Caco-2 (cell line): ENCODE measurements at regions not wholly inside any gene's neighbourhood (a gene's known extent, or its start where the extent isn't known, plus 50 kb on each side); places are given as distances from the start of the nearest gene placed in this dataset.

Source experiments
- BruUV-seq: library from RNA; stranded (reverse); fragments of 400-500 nt; replicated peaks from 2 replicates; lab custom pipeline; 2021; lab: Mats Ljungman, UMichigan
- CTCF ChIA-PET: fragments of 300-600 bp; sonication (Branson Sonifier 250); formaldehyde crosslinking; loops from one replicate; lab custom pipeline; 2022; ENCODE audit warnings: antibody characterized with exemption; lab: Charles Lee
- POLR2A ChIA-PET: fragments of 300-600 bp; sonication (Branson Sonifier 250); formaldehyde crosslinking; loops from one replicate; lab custom pipeline; 2022; ENCODE audit warnings: antibody characterized with exemption; lab: Charles Lee
- DNase-seq, 2 experiments: peaks; one replicate each; pipeline versions ENCODE4 v3.0.0 to v3.0.0-alpha.2; 2020 to 2022
- H3K27me3 ChIP-seq: replicated peaks from 2 replicates; pipeline ENCODE4 v1.6.0; 2011; ENCODE audit warnings: low read length; ENCODE audit not compliant: control insufficient read depth, insufficient read depth
- H3K36me3 ChIP-seq: 2 replicates; pipeline ENCODE4 v1.5.1; 2011; ENCODE audit warnings: low read length; ENCODE audit not compliant: control insufficient read depth, insufficient read depth
- H3K4me1 ChIP-seq: fragments of 250-450 bp; sonication (Bioruptor Pico); 2 replicates; pipeline ENCODE4 v1.5.1; 2020; ENCODE audit warnings: mild to moderate bottlenecking
- H3K4me3 ChIP-seq: 2 replicates; pipeline ENCODE4 v1.5.1; 2011; ENCODE audit warnings: low read depth, mild to moderate bottlenecking, control low read depth, low read length
- H3K9me3 ChIP-seq: fragments of 250-450 bp; sonication (Bioruptor Pico); 2 replicates; pipeline ENCODE4 v1.5.1; 2020; ENCODE audit warnings: mild to moderate bottlenecking, moderate library complexity
- H3K27ac Mint-ChIP-seq: one replicate; pipeline ENCODE4 v1.8.0; 2022; ENCODE audit warnings: mixed read lengths; ENCODE audit not compliant: unreplicated experiment
- H3K27me3 Mint-ChIP-seq: one replicate; pipeline ENCODE4 v1.8.0; 2022; ENCODE audit warnings: mixed read lengths; ENCODE audit not compliant: insufficient read depth, unreplicated experiment
- H3K36me3 Mint-ChIP-seq: one replicate; pipeline ENCODE4 v1.8.0; 2022; ENCODE audit warnings: mild to moderate bottlenecking, mixed read lengths; ENCODE audit not compliant: insufficient read depth, unreplicated experiment
- H3K4me1 Mint-ChIP-seq: one replicate; pipeline ENCODE4 v1.8.0; 2022; ENCODE audit warnings: low read depth, mixed read lengths; ENCODE audit not compliant: unreplicated experiment
- H3K4me3 Mint-ChIP-seq: one replicate; pipeline ENCODE4 v1.8.0; 2022; ENCODE audit warnings: mild to moderate bottlenecking, moderate library complexity, mixed read lengths; ENCODE audit not compliant: unreplicated experiment
- H3K9me3 Mint-ChIP-seq: one replicate; pipeline ENCODE4 v1.8.0; 2022; ENCODE audit warnings: mixed read lengths; ENCODE audit not compliant: unreplicated experiment
- CTCF ChIP-seq, 2 experiments: fragments of 200-600 bp in 1 of 2; IDR thresholded peaks; 1 replicate in 1 of 2; 2 replicates in 1 of 2; pipeline versions ENCODE4 v1.5.1 to v1.8.0; 2011 to 2022; ENCODE audit warnings: antibody characterized with exemption in 1 of 2, control low read depth in 1 of 2, inconsistent platforms in 1 of 2, low read depth in 1 of 2, low read length in 1 of 2, mild to moderate bottlenecking in 1 of 2, moderate library complexity in 1 of 2; ENCODE audit not compliant: insufficient read depth in 1 of 2, severe bottlenecking in 1 of 2, unreplicated experiment in 1 of 2
- intact Hi-C: fragments of 100-400 bp; cut with micrococcal nuclease; formaldehyde crosslinking; loops from one replicate; pipeline ENCODE4 v1.10.0; 2022; ENCODE audit not compliant: unreplicated experiment

DNA sequence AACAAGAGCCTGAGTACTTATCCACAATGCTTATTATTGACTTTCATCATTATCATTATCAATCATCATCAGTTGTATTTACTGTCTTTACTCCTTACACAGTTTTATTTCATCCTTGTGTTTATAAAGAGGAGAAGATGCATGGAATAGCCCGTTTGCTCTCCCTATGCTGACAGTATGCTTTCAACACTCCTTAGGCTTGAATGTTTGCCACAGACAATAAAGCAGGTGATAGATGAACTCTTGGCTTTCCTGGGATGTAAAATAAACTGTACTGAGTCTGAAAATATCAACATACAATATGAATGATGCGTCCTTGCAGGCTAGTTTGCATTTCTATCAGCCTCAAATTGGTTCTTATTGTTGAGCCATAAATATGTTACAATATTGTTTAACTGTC is 891.8 kb upstream of the NCAM2 start:
- H3K27ac Mint-ChIP-seq = no peak overlapping the region
- TF ChIP-seq CTCF (IDR thresholded peaks at IDR 0.05; ENCODE audit: insufficient read depth in 1 of 2, low read depth in 1 of 2, low read length in 1 of 2, severe bottlenecking in 1 of 2, unreplicated experiment in 1 of 2) = no peak
- no peak for DNase-seq

GRCh38 chr21:20108016-20108415 is 890.2 kb upstream of the NCAM2 start:
- no peak for TF ChIP-seq CTCF (IDR thresholded peaks at IDR 0.05; ENCODE audit: insufficient read depth in 1 of 2, low read depth in 1 of 2, low read length in 1 of 2, severe bottlenecking in 1 of 2, unreplicated experiment in 1 of 2)
- DNase-seq = no peak
- Histone ChIP-seq H3K9me3 (no peaks in the 10 kb centered on the region), H3K36me3 (no peaks in the 10 kb centered on the region), H3K4me1 (no peaks in the 10 kb centered on the region), H3K27me3 (no peaks in the 10 kb centered on the region), H3K4me3 (no peak overlapping the region)
- no peaks in the 10 kb centered on the region for H3K27me3 Mint-ChIP-seq
- BruUV-seq = no TSS peak
- H3K9me3 Mint-ChIP-seq = no peaks in the 10 kb centered on the region
- H3K36me3 Mint-ChIP-seq = no peaks in the 10 kb centered on the region
- intact Hi-C loops = no loop called here
- H3K4me1 Mint-ChIP-seq = no peaks in the 10 kb centered on the region
- H3K27ac Mint-ChIP-seq = no peak overlapping the region
- H3K4me3 Mint-ChIP-seq = no peak overlapping the region
- CTCF ChIA-PET = no interaction called here
- POLR2A ChIA-PET = no interaction called here

More for the DNA sequence above, 891.8 kb upstream of the NCAM2 start:
- intact Hi-C loops = no loop called here
- H3K36me3 Mint-ChIP-seq = no peaks in the 10 kb centered on the region
- no peaks in the 10 kb centered on the region for H3K4me1 Mint-ChIP-seq
- ChIA-PET CTCF (no interaction called here), POLR2A (no interaction called here)
- Histone ChIP-seq H3K4me3 (no peak overlapping the region), H3K4me1 (no peaks in the 10 kb centered on the region), H3K36me3 (no peaks in the 10 kb centered on the region), H3K27me3 (no peaks in the 10 kb centered on the region), H3K9me3 (no peaks in the 10 kb centered on the region)
- H3K4me3 Mint-ChIP-seq = no peak overlapping the region
- no peaks in the 10 kb centered on the region for H3K9me3 Mint-ChIP-seq
- no TSS peak for BruUV-seq
- H3K27me3 Mint-ChIP-seq = no peaks in the 10 kb centered on the region

GRCh38 chr21:20108976-20109540 is 889.2 kb upstream of the NCAM2 start:
- no peaks in the 10 kb centered on the region for H3K4me1 Mint-ChIP-seq
- intact Hi-C loops = no loop called here
- H3K27me3 ChIP-seq = no peaks in the 10 kb centered on the region
- H3K4me1 ChIP-seq = no peaks in the 10 kb centered on the region
- no TSS peak for BruUV-seq
- DNase-seq = no peak
- no peaks in the 10 kb centered on the region for H3K36me3 ChIP-seq
- no peak overlapping the region for H3K4me3 ChIP-seq
- CTCF ChIA-PET = no interaction called here
- no peaks in the 10 kb centered on the region for H3K27me3 Mint-ChIP-seq
- no peaks in the 10 kb centered on the region for H3K36me3 Mint-ChIP-seq
- H3K27ac Mint-ChIP-seq = no peak overlapping the region
- H3K4me3 Mint-ChIP-seq = no peak overlapping the region
- H3K9me3 Mint-ChIP-seq = no peaks in the 10 kb centered on the region
- no peak for TF ChIP-seq CTCF (IDR thresholded peaks at IDR 0.05; ENCODE audit: insufficient read depth in 1 of 2, low read depth in 1 of 2, low read length in 1 of 2, severe bottlenecking in 1 of 2, unreplicated experiment in 1 of 2)
- POLR2A ChIA-PET = no interaction called here
- no peaks in the 10 kb centered on the region for H3K9me3 ChIP-seq
